Epithelial cell of prostate (primary cell): ENCODE measurements at regions not wholly inside any gene's neighbourhood (a gene's known extent, or its start where the extent isn't known, plus 50 kb on each side); places are given as distances from the start of the nearest gene placed in this dataset.
A peak's percentile ranks its signal among the peaks of the same experiment; 100 is the strongest.
"Not testable (repeated sequence)": the region's sequence is repeated elsewhere in the genome, so short reads cannot be mapped to it uniquely, and the experiment has no call there.

Experiments used
- DNase-seq: peaks from one replicate; pipeline ENCODE4 v3.0.0-alpha.2; 2011; ENCODE audit warnings: low read depth, low spot score
- H3K27ac ChIP-seq: fragments of 450-650 bp; 2 replicates; pipeline ENCODE4 v1.5.1; 2017; ENCODE audit warnings: mild to moderate bottlenecking

GRCh38 chr3:110419096-110419495 lies 652.5 kb upstream of the NECTIN3 start:
- no peak for DNase-seq
- H3K27ac ChIP-seq, result peak overlapping the region; percentile 66

GRCh38 chr3:110419601-110420000 lies 652.0 kb upstream of the NECTIN3 start:
- H3K27ac ChIP-seq, result peak overlapping the region; percentile 66
- DNase-seq, result no peak

DNA sequence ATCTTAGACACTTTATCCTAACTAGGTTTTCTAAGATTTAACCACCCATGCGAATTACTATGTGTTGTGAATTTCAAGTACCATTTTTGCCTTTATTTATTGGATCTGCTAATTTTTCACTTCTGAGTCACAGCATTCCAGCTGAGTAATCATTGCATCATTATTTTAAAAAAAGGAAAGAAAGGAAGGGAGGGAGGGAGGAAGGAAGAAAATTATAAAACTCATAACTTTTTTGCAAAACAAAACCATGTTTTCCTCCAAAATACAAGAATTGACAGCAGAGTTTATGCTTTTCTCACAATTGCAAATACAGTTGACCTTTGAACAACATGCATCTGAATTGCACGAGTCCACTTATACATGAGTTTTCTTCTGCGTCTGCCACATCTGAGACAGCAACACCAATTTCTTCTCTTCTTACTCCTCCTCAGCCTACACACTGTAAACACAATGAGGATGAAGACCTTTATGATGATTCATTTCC lies 651.4 kb upstream of the NECTIN3 start:
- H3K27ac ChIP-seq, result peak overlapping the region; percentile 66
- DNase-seq, result no peak

DNA sequence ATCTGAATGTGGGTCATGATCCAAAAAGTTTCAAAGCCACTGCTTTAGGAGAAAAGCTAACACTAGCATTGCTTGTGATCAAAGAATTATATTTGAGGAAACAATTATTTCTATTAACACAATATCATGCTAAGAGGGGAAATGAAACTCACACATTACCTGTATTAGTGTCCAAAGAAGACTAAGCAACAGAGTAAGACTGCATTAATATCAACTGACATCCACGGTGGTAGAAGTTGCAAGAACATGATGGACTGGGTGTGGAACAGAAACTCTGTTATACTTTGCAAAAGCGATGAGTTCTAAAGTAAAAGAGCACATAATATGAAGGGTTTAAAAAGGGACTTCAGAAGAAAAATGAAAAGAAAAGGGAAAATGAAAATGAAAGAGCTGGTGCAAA lies 648.3 kb upstream of the NECTIN3 start:
- H3K27ac ChIP-seq, result no peak overlapping the region
- no peak for DNase-seq

DNA sequence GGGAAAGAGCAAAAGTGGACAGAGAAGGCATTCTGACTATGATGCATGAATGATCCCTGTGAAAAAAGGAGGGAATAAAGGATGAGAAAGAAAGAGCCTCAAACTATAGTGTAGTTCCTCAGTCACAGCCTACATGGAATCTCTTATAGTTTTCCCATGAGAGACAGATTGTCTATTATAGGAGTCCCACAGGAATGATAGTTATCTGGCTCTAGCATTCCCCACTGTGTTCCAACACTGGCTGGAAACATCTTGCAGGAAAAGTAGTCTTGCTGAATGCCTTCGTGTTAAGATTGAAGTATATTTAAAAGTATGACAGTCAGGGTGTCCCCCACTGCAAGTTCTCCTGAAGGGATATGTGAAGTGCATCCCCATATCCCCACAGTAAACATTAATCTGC lies 641.5 kb upstream of the NECTIN3 start:
- DNase-seq, result no peak
- H3K27ac ChIP-seq, result no peak overlapping the region

DNA sequence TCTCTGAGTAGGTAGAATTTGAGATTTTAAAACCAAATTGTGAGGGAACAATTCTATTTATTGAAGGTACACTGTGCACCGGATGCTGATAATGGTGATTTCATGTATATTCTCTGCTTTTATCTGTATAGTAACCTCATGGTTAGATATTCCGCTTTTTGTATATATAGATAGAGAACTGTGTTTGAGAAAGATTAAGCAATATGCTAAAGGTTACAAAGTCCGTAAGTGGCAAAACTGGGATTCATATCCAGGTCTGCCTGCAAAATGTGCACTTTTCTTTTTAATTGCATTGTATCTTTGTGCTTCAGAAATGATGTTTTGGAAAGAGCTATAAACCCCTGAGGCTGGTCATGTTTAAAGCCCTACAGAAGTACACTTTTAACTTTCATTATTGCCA lies 635.4 kb upstream of the NECTIN3 start:
- no peak for DNase-seq
- no peak overlapping the region for H3K27ac ChIP-seq

DNA sequence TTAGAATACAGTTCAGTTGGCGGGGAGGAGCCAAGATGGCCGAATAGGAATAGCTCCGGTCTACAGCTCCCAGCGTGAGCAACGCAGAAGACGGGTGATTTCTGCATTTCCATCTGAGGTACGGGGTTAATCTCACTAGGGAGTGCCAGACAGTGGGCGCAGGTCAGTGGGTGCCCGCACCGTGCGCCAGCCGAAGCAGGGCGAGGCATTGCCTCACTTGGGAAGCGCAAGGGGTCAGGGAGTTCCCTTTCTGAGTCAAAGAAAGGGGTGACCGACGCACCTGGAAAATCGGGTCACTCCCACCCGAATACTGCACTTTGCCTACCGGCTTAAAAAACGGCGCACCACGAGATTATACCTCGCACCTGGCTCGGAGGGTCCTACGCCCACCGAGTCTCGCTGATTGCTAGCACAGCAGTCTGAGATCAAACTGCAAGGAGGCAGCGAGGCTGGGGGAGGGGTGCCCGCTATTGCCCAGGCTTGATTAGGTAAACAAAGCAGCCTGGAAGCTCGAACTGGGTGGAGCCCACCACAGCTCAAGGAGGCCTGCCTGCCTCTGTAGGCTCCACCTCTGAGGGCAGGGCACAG lies 631.5 kb upstream of the NECTIN3 start:
- not testable (repeated sequence) for H3K27ac ChIP-seq, DNase-seq

GRCh38 chr3:110454066-110454465 lies 617.5 kb upstream of the NECTIN3 start:
- DNase-seq, result no peak
- H3K27ac ChIP-seq, result no peak overlapping the region

GRCh38 chr3:110456001-110456400 lies 615.6 kb upstream of the NECTIN3 start:
- DNase-seq, result no peak
- H3K27ac ChIP-seq, result no peak overlapping the region

DNA sequence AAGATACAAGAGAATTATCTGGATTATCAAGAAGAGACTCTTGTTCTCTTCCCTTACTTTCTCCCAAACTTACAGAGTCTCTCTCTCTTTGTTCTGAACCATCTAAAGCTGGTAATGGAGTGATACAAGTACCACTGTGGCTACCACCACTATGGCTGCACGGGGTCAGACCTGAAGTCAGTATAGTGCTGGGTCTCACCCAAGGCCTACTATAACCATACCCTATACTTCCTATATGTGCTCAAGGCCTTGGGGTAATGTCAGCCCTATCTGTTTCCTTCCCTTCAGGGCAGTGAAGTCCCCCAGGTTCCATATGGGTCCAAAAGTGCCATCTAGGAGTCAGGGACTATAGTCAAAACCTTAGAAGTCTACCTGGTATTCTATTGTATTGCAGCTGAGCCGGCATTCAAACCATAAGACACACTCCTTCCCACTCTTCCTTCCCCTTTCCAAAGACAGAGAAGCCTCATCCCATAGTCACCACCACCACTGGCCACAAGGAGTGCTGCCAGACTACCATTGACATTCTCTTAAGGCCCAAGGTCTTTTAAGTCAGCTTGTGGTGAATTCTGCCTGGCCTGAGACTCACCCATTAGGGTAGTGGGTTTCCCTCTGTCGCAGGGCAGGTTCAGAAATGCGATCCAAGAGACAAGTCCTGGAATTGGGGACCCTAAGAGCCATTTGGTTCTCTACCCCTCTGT lies 615.0 kb upstream of the NECTIN3 start:
- DNase-seq, result no peak
- no peak overlapping the region for H3K27ac ChIP-seq

DNA sequence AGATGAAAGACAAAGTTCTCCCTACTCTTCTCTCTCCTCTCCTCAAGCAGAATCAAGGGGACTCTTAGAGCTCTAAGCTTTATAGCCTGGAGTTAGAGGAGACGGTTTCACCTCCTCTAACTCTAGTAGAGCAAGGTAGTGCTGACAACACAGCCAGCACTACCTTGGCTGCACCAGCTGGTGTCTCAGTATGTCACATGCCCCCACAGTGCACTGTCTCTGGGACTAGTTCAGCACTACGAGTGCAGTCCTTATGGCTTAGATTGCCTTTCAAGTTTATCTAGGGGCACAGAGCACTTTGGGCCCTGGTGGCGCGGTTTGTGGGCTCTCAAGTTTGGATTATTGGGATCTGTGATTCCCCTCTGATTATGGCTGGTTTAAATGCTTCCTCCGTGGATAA lies 614.1 kb upstream of the NECTIN3 start:
- H3K27ac ChIP-seq, result no peak overlapping the region
- DNase-seq, result no peak

DNA sequence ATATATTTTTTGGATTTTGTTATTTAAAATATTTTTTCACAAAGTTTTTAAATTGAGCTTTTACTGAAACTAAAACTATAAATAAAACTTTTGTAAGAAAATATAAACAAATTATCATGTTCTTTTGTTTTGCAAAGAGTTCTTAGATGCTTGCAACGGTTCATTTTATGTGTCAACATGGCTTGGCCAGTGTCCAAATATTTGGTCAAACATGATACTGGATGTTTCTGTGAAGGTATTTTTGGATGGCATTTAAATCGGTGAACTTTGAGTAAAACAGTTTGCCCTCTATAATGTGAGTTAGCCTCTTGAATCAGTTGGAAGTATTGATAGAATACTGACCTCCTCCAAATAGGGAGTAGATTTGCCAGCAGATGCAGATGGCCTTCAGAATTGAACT lies 612.6 kb upstream of the NECTIN3 start:
- no peak for DNase-seq
- H3K27ac ChIP-seq, result no peak overlapping the region

DNA sequence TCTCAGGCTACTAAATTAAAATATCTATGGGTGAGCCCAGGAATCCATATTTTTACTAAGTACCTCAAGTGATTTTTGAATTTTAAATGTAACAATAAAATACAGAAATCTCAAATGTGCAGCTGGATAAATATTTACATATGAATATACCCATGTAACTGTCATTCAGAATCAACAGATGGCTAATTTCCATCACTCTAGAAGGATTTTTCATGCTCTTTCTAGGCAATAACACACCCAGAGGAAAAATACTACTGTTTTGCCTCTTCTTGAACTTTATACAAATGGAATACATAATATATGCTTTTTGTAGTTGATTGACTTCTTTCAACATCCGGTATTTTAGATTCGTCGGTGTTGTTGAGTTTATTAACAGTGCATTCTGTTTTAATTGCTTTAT lies 601.3 kb upstream of the NECTIN3 start:
- no peak for DNase-seq
- no peak overlapping the region for H3K27ac ChIP-seq

- no peak overlapping the region for H3K27ac ChIP-seq
- DNase-seq, result no peak
Measured at GRCh38 chr3:110473405-110473804, 598.2 kb upstream of the NECTIN3 start.

DNA sequence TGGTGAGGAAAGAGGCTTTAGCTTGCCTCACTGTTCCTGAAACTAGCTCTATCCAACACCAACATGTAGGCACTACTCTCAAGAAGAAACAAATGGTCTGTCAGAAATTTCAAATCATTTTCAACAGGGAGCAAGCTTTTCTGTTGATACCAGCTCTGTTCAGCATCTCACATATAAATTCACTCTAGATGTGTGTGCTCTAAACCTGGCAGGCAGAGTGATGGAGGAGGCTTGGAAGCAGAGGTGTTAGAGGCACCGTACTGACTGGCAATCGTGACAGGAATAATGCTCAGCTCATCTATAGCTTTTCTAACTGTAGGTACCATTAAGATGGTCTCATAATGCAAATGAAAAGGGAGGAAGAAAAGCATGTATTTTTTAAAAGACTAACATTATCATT lies 597.2 kb upstream of the NECTIN3 start:
- no peak for DNase-seq

GRCh38 chr3:110478377-110479054 lies 593.1 kb upstream of the NECTIN3 start:
- H3K27ac ChIP-seq, result no peak overlapping the region
- no peak for DNase-seq

More for the DNA sequence above, 597.2 kb upstream of the NECTIN3 start:
- H3K27ac ChIP-seq, result no peak overlapping the region

DNA sequence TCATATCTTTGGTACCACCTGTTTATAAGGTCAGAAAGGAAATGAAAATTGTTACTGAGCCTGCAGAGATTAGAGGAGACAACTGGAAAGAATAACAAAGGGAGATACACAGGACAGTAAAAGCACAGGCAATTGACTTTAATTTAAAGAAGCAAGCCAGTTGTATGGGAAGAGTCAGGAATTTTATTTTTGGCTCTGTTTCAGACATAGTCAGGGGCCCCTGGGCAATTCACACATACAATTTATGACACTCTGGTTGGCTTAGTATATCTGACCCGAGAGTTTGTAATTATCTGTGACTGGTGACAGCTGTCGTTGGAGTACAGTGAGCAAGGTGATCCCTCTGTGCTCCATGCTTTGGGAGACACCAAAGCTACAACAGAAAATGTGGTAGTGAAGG lies 591.9 kb upstream of the NECTIN3 start:
- no peak overlapping the region for H3K27ac ChIP-seq
- DNase-seq, result no peak

GRCh38 chr3:110485389-110485788 lies 586.2 kb upstream of the NECTIN3 start:
- H3K27ac ChIP-seq, result no peak overlapping the region
- no peak for DNase-seq

GRCh38 chr3:110487840-110488239 lies 583.8 kb upstream of the NECTIN3 start:
- no peak overlapping the region for H3K27ac ChIP-seq
- no peak for DNase-seq

- H3K27ac ChIP-seq, result no peak overlapping the region
- DNase-seq, result no peak
Measured at GRCh38 chr3:110491413-110491812, 580.2 kb upstream of the NECTIN3 start.

GRCh38 chr3:110492876-110493275 lies 578.7 kb upstream of the NECTIN3 start:
- DNase-seq, result no peak
- no peak overlapping the region for H3K27ac ChIP-seq
